Effector memory CD4-positive, alpha-beta T cell (primary cell): ENCODE measurements at regions not wholly inside any gene's neighbourhood (a gene's known extent, or its start where the extent isn't known, plus 50 kb on each side); places are given as distances from the start of the nearest gene placed in this dataset.

Source experiments
- DNase-seq, 3 donors: peaks; one replicate each; pipeline ENCODE4 v3.0.0-alpha.2; 2020
- H3K27ac ChIP-seq: 2 replicates; pipeline ENCODE4 v1.7.0; 2013; ENCODE audit warnings: mild to moderate bottlenecking, low read length, moderate library complexity; ENCODE audit not compliant: insufficient read depth, poor library complexity, severe bottlenecking
- H3K27me3 ChIP-seq: replicated peaks from 2 replicates; pipeline ENCODE4 v1.7.0; 2013; ENCODE audit warnings: mild to moderate bottlenecking, low read length; ENCODE audit not compliant: insufficient read depth, control insufficient read depth, poor library complexity, severe bottlenecking
- H3K36me3 ChIP-seq: 2 replicates; pipeline ENCODE4 v1.7.0; 2013; ENCODE audit warnings: mild to moderate bottlenecking, low read length, moderate library complexity; ENCODE audit not compliant: control insufficient read depth, insufficient read depth
- H3K4me1 ChIP-seq: 2 replicates; pipeline ENCODE4 v1.7.0; 2013; ENCODE audit warnings: low read length, mild to moderate bottlenecking; ENCODE audit not compliant: control insufficient read depth, insufficient read depth, poor library complexity, severe bottlenecking
- H3K4me3 ChIP-seq: 2 replicates; pipeline ENCODE4 v1.7.0; 2013; ENCODE audit warnings: low read length, low read depth, mild to moderate bottlenecking; ENCODE audit not compliant: insufficient read depth, poor library complexity, severe bottlenecking
- H3K9me3 ChIP-seq: 2 replicates; pipeline ENCODE4 v1.7.0; 2013; ENCODE audit warnings: mild to moderate bottlenecking, low read length, moderate library complexity; ENCODE audit not compliant: control insufficient read depth

DNA sequence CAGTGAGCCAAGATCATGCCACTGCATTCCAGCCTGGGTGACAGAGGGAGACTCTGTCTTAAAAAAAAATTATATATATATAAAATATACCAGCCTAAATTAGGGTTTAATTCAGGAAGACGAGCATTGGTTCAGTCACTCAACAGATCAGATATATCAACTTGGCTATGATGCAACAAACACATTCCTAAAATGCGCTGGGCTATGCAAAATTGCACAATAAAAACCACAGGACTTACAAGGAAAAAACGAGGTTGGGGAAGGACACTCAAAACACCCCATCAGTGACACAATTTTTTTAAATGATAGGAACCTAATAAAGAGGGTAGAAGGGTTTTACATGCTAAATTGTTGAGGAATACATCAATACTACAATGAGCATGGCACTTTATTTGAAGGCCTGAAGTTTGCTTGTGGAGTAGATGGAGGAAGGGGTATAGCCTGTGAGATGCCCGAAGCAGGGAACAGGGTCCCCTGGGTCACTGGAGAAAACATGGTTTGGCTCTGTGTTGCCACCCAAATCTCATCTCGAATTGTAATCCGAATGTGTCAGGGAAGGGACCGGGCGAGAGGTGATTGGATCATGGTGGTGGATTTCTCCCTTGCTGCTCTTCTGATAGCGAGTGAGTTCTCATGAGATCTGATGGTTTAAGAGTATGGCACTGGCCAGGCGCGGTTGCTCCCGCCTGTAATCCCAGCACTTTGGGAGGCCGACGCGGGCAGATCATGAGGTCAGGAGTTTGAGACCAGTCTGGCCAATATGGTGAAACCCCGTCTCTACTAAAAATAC is 71.2 kb downstream of the TNFAIP2 start:
- H3K36me3 ChIP-seq = no peaks in the 10 kb centered on the region
- H3K27ac ChIP-seq = no peak overlapping the region
- H3K27me3 ChIP-seq = no peaks in the 10 kb centered on the region
- H3K9me3 ChIP-seq = no peaks in the 10 kb centered on the region
- no peak for DNase-seq
- H3K4me1 ChIP-seq = peaks cover 4% of the 10 kb centered on the region
- H3K4me3 ChIP-seq = no peak overlapping the region

GRCh38 chr14:103195828-103196615 is 72.8 kb downstream of the TNFAIP2 start:
- Histone ChIP-seq H3K9me3 (no peaks in the 10 kb centered on the region), H3K27me3 (no peaks in the 10 kb centered on the region), H3K36me3 (no peaks in the 10 kb centered on the region), H3K27ac (no peak overlapping the region), H3K4me3 (no peak overlapping the region), H3K4me1 (peaks cover 4% of the 10 kb centered on the region)
- no peak for DNase-seq

DNA sequence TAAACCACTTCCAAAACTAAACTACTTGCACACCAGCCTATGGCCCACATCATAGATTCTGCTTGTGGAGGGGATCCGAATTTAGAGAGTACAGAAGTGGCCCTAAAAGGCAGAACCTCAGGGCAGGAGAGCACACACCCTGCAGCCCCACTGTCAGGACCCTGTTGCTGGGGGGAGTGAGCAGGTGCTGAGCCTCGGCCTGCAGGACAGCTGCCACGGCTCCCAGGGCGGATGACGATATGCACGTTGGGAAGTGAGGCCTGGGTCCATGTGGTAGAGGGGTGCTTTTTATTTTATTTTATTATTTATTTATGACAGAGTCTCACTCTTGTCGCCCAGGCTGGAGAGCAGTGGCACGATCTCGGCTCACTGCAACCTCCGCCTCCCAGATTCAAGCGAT is 73.5 kb downstream of the TNFAIP2 start:
- H3K9me3 ChIP-seq = no peaks in the 10 kb centered on the region
- DNase-seq = no peak
- H3K36me3 ChIP-seq = no peaks in the 10 kb centered on the region
- no peaks in the 10 kb centered on the region for H3K27me3 ChIP-seq
- no peak overlapping the region for H3K4me3 ChIP-seq
- H3K4me1 ChIP-seq = peaks cover 4% of the 10 kb centered on the region
- H3K27ac ChIP-seq = no peak overlapping the region

DNA sequence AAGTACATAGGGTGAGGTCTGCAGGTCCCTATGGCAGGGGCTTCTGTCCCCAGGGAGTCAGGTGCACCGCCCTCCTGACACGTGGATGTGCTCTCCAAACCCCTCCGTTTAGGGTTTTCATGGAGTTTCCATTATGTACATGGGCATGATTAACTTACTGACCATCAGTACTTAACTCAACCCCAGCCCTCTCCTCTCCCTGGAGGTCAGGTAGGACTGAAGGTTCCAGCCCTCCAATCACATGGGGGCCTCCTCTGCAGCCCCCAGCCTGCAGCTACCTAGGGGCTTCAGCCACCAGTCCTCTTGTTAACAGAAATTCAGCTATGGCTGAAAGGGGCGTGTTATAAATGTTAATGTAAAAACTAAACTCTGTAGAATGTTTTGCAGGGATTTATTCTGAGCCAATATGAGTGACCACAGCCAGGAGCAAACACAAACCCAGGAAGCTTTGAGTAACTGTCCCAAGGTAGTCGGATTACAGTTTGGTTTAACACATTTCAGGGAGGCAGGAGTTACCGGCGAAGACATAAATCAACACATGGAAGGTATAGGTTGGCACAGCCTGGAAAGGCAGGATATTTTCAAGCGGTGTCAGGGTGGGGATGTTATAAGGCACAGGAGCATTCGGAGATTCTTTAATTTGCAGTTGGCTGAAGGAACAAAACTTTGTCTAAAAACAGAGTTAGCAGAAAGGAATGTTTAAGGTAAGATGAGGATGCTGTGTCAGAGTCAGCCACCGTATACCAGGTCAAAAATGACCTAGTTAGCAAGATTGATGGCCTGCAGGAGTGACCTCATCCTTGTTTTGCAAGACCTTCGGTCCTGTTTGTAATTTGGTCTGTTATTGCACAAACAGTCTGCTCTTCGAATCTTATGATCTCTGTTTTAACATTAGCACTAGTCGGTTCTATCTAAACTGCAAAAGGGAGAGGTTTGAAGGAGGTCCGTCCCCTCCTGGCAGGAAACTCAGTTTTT is 75.2 kb downstream of the TNFAIP2 start:
- Histone ChIP-seq H3K27ac (no peak overlapping the region), H3K9me3 (no peaks in the 10 kb centered on the region), H3K27me3 (no peaks in the 10 kb centered on the region), H3K4me3 (no peak overlapping the region), H3K36me3 (no peaks in the 10 kb centered on the region), H3K4me1 (no peaks in the 10 kb centered on the region)
- DNase-seq = no peak

DNA sequence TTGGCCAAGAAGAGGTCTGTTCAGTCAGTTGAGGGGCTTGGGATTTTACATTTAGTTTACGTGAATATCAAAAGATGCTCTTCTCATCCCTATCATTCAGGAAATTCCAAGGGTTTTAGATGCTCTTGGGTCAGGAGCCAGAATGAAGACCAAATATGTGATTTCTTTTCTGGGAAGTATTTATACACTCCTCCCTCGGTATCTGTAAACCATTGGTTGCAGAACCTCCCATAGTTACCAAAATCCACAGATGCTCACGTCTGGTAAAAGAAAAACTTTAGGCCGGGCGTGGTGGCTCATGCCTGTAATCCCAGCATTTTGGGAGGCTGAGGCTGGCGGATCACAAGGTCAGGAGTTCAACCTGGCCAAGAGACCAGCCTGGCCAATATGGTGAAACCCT is 75.9 kb downstream of the TNFAIP2 start:
- no peaks in the 10 kb centered on the region for H3K9me3 ChIP-seq
- DNase-seq = no peak
- no peak overlapping the region for H3K4me3 ChIP-seq
- H3K36me3 ChIP-seq = no peaks in the 10 kb centered on the region
- H3K27me3 ChIP-seq = no peaks in the 10 kb centered on the region
- no peaks in the 10 kb centered on the region for H3K4me1 ChIP-seq
- no peak overlapping the region for H3K27ac ChIP-seq

- no peaks in the 10 kb centered on the region for H3K36me3 ChIP-seq
- peaks cover 9% of the 10 kb centered on the region for H3K9me3 ChIP-seq
- H3K4me1 ChIP-seq = no peaks in the 10 kb centered on the region
- H3K27ac ChIP-seq = no peak overlapping the region
- no peak for DNase-seq
- no peaks in the 10 kb centered on the region for H3K27me3 ChIP-seq
- H3K4me3 ChIP-seq = no peak overlapping the region
Measured at GRCh38 chr14:103201801-103202200, 78.5 kb downstream of the TNFAIP2 start.

- H3K4me1 ChIP-seq = no peaks in the 10 kb centered on the region
- no peak for DNase-seq
- H3K9me3 ChIP-seq = peaks cover 9% of the 10 kb centered on the region
- H3K27ac ChIP-seq = no peak overlapping the region
- H3K36me3 ChIP-seq = no peaks in the 10 kb centered on the region
- no peak overlapping the region for H3K4me3 ChIP-seq
- peaks cover 6% of the 10 kb centered on the region for H3K27me3 ChIP-seq
Measured at GRCh38 chr14:103204852-103205540, 81.7 kb downstream of the TNFAIP2 start.

DNA sequence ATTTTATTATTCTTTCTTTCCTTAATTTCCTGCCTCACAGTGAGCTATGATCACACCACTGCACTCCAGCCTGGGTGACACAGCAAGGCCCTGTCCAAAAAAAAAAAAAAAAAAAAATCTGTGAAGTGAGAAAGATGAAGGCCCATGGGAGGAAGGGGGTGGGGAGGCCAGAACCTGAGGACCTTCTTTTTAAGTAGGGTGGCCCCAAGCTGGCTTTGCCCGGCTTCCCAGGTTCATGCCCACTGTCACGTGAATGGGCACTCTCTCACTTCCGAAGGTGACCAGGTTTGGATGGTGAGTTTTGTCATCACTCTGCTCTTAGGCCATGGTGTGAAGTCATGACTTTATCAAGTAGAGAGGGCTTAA is 82.3 kb downstream of the TNFAIP2 start:
- DNase-seq = no peak
- no peak overlapping the region for H3K4me3 ChIP-seq
- no peaks in the 10 kb centered on the region for H3K36me3 ChIP-seq
- peaks cover 9% of the 10 kb centered on the region for H3K9me3 ChIP-seq
- H3K4me1 ChIP-seq = no peaks in the 10 kb centered on the region
- no peak overlapping the region for H3K27ac ChIP-seq
- H3K27me3 ChIP-seq = peaks cover 6% of the 10 kb centered on the region

DNA sequence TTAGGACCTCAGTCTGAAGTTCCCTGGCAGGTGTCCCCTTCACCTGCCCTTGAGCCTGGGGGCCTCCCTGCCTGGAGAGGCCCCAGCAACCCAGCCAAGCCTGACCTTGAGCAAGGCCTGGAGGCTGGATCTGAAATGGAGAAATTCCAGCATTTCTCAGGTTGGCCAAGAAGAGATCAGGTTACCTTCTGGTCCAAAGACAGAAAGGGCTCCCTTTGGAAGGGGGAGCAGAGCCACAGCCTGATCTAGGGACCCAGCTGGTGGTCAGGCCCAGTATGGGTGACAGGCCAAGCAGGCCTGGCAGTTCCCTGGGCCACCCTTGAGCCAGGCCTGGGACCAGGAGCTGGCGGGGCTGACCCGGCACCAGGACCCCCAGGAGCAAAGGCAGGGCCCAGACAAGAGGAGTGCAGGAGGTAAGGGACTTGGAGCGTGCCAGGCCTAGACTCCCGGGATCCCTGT is 82.8 kb downstream of the TNFAIP2 start:
- H3K9me3 ChIP-seq = peaks cover 9% of the 10 kb centered on the region
- H3K27me3 ChIP-seq = peaks cover 6% of the 10 kb centered on the region
- H3K27ac ChIP-seq = no peak overlapping the region
- H3K36me3 ChIP-seq = no peaks in the 10 kb centered on the region
- no peak for DNase-seq
- H3K4me3 ChIP-seq = no peak overlapping the region
- no peaks in the 10 kb centered on the region for H3K4me1 ChIP-seq
